H1 (cell line): ENCODE measurements at regions not wholly inside any gene's neighbourhood (a gene's known extent, or its start where the extent isn't known, plus 50 kb on each side); places are given as distances from the start of the nearest gene placed in this dataset.

Experiments used
- EP300 ChIP-seq, 2 experiments: IDR thresholded peaks; 1 replicate in 1 of 2; 2 replicates in 1 of 2; pipeline ENCODE4 v1.6.1; 2011 to 2012; ENCODE audit warnings: low read depth in 2 of 2, low read length in 2 of 2, mild to moderate bottlenecking in 2 of 2, borderline replicate concordance in 1 of 2, inconsistent platforms in 1 of 2, moderate library complexity in 1 of 2
- EZH2 ChIP-seq: fragments of 200-600 bp; sonication (generic); IDR thresholded peaks from 2 replicates; pipeline ENCODE4 v1.7.1; 2012; ENCODE audit warnings: low read depth, mild to moderate bottlenecking, moderate library complexity, low read length, inconsistent platforms; ENCODE audit not compliant: severe bottlenecking
- JUND ChIP-seq: IDR thresholded peaks from 2 replicates; pipeline ENCODE4 v1.6.1; 2011; ENCODE audit warnings: mild to moderate bottlenecking, improper control_type of control experiment, low read length
- KDM1A ChIP-seq: fragments of 200-600, 300-600 bp; sonication (generic); IDR thresholded peaks from 2 replicates; pipeline ENCODE4 v1.7.1; 2016; ENCODE audit warnings: mild to moderate bottlenecking, low read length, borderline replicate concordance
- NANOG ChIP-seq: IDR thresholded peaks from 2 replicates; pipeline ENCODE4 v1.6.1; 2011; ENCODE audit warnings: low read length, low read depth, mild to moderate bottlenecking, inconsistent platforms; ENCODE audit not compliant: insufficient read depth, poor library complexity, severe bottlenecking
- POLR2AphosphoS5 ChIP-seq: IDR thresholded peaks from 2 replicates; pipeline ENCODE4 v1.6.1; 2011; ENCODE audit warnings: low read depth, low read length
- SP1 ChIP-seq: IDR thresholded peaks from 2 replicates; pipeline ENCODE4 v1.6.1; 2011; ENCODE audit warnings: low read depth, low read length
- TF ChIP-seq, protein P1 (sequence below), 3 experiments: IDR thresholded peaks; 1 replicate in 2 of 3; 2 replicates in 1 of 3; pipeline versions ENCODE4 v1.5.1 to v1.6.1; 2011; ENCODE audit warnings: low read length in 3 of 3, mild to moderate bottlenecking in 3 of 3, inconsistent platforms in 2 of 3, low read depth in 1 of 3, moderate library complexity in 1 of 3; ENCODE audit not compliant: insufficient read depth in 1 of 3; ENCODE audit errors: control extremely low read depth in 1 of 3
- TF ChIP-seq, protein P2 (sequence below): IDR thresholded peaks from 2 replicates; pipeline ENCODE4 v1.6.1; 2012; ENCODE audit warnings: inconsistent platforms

DNA sequence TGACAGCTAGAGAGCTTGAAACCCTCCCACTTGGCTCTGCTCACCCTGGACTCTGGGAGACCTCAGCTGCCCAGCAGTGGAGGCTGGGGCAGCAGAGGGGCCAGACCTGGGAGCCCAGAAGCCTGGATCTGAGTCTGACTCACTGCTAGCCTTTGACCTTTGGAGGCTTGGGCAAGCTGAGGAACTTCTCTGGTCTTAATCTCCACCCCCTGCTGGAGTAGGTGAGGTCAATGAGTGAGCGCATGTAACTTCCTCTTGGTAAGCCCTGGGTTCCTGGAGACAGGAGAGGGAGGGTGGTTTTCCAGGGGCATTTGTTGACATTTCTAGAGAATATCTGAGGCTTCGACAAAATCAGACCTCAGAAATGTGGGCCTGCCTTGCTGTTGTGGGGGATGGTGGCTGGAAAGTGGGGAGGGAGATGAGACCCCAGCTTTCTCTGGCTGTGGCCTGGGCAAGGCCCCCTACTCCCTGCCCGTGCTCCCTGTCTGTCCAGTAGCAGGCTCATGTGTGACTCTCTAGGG is 73.0 kb upstream of the YWHAQ start:
- TF ChIP-seq, protein P1, sequence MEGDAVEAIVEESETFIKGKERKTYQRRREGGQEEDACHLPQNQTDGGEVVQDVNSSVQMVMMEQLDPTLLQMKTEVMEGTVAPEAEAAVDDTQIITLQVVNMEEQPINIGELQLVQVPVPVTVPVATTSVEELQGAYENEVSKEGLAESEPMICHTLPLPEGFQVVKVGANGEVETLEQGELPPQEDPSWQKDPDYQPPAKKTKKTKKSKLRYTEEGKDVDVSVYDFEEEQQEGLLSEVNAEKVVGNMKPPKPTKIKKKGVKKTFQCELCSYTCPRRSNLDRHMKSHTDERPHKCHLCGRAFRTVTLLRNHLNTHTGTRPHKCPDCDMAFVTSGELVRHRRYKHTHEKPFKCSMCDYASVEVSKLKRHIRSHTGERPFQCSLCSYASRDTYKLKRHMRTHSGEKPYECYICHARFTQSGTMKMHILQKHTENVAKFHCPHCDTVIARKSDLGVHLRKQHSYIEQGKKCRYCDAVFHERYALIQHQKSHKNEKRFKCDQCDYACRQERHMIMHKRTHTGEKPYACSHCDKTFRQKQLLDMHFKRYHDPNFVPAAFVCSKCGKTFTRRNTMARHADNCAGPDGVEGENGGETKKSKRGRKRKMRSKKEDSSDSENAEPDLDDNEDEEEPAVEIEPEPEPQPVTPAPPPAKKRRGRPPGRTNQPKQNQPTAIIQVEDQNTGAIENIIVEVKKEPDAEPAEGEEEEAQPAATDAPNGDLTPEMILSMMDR (IDR thresholded peaks at IDR 0.05; ENCODE audit: control extremely low read depth in 1 of 3, insufficient read depth in 1 of 3, low read depth in 1 of 3, low read length in 3 of 3): no peak
- TF ChIP-seq JUND: no peak
- TF ChIP-seq SP1: no peak
- TF ChIP-seq NANOG: no peak
- no peak for TF ChIP-seq POLR2AphosphoS5
- TF ChIP-seq, protein P2, sequence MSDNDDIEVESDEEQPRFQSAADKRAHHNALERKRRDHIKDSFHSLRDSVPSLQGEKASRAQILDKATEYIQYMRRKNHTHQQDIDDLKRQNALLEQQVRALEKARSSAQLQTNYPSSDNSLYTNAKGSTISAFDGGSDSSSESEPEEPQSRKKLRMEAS: no peak
- no peak for TF ChIP-seq EP300 (IDR thresholded peaks at IDR 0.05; ENCODE audit: borderline replicate concordance in 1 of 2, low read depth in 2 of 2, low read length in 2 of 2)
- TF ChIP-seq KDM1A: no peak
- no peak for TF ChIP-seq EZH2
